C4-2B (cell line): ENCODE measurements at regions not wholly inside any gene's neighbourhood (a gene's known extent, or its start where the extent isn't known, plus 50 kb on each side); places are given as distances from the start of the nearest gene placed in this dataset.
"Not testable (repeated sequence)": the region's sequence is repeated elsewhere in the genome, so short reads cannot be mapped to it uniquely, and the experiment has no call there.

Experiments
- ZFX ChIP-seq: fragments of 450-650 bp; IDR thresholded peaks from 2 replicates; pipeline ENCODE4 v1.6.1; 2017
- TF ChIP-seq, protein P1 (sequence below): fragments of 450-650 bp; conservative IDR thresholded peaks from 2 replicates; pipeline ENCODE4 v1.5.1; 2017; ENCODE audit warnings: mild to moderate bottlenecking

DNA sequence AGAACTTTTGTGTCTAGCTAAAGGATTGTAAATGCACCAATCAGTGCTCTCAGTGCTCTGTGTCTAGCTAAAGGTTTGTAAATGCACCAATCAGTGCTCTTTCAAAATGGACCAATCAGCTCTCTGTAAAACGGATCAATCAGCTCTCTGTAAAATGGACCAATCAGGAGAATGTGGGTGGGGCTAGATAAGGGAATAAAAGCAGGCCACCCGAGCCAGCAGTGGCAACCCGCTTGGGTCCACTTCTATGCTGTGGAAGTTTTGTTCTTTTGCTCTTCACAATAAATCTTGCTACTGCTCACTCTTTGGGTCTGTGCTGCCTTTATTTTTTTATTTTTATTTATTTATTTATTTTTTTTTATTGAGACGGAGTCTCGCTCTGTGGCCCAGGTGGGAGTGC is 957.3 kb upstream of the GJE1 start:
- TF ChIP-seq, protein P1, sequence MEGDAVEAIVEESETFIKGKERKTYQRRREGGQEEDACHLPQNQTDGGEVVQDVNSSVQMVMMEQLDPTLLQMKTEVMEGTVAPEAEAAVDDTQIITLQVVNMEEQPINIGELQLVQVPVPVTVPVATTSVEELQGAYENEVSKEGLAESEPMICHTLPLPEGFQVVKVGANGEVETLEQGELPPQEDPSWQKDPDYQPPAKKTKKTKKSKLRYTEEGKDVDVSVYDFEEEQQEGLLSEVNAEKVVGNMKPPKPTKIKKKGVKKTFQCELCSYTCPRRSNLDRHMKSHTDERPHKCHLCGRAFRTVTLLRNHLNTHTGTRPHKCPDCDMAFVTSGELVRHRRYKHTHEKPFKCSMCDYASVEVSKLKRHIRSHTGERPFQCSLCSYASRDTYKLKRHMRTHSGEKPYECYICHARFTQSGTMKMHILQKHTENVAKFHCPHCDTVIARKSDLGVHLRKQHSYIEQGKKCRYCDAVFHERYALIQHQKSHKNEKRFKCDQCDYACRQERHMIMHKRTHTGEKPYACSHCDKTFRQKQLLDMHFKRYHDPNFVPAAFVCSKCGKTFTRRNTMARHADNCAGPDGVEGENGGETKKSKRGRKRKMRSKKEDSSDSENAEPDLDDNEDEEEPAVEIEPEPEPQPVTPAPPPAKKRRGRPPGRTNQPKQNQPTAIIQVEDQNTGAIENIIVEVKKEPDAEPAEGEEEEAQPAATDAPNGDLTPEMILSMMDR: not testable (repeated sequence)
- not testable (repeated sequence) for TF ChIP-seq ZFX
